ENCODE measurements at regions not wholly inside any gene's neighbourhood (a gene's known extent, or its start where the extent isn't known, plus 50 kb on each side); places are given as distances from the start of the nearest gene placed in this dataset.
"Not testable (repeated sequence)": the region's sequence is repeated elsewhere in the genome, so short reads cannot be mapped to it uniquely, and the experiment has no call there.

DNA sequence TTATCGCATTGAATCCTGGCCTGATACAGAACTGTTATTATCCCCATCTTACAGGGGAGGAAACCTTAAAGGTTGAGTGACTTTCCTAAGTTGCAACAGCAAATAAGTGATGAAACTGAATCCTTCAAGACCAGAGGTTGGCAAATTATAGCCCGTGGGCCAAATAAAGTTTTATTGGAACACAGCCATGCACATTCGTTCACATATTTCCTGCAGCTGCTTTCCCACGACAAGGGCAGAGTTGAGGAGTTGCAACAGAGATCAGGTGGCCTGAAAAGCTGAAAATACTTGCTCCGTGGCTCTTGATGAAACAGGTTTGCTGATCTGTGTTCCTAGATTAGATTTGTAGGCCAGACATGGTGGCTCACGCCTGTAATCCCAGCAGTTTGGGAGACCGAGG, 126.7 kb downstream of the PHETA1 start:
- no peaks in the 10 kb centered on the region for H3K27me3 Mint-ChIP-seq
- H3K27ac Mint-ChIP-seq = no peak overlapping the region
- peaks cover 6% of the 10 kb centered on the region for H3K9me3 Mint-ChIP-seq (ENCODE audit: low read depth)
- no peak for DNase-seq (ENCODE audit: low spot score, unreplicated experiment)
- no peak overlapping the region for H3K4me3 Mint-ChIP-seq (ENCODE audit: low read depth)
- TF ChIP-seq CTCF (IDR thresholded peaks at IDR 0.05; ENCODE audit: unreplicated experiment) = no peak
- peaks cover 30% of the 10 kb centered on the region for H3K36me3 Mint-ChIP-seq (ENCODE audit: insufficient read depth)
- H3K4me1 Mint-ChIP-seq (ENCODE audit: low read depth) = peaks cover 10% of the 10 kb centered on the region

- Mint-ChIP-seq H3K36me3 (ENCODE audit: insufficient read depth) (peaks cover 25% of the 10 kb centered on the region), H3K9me3 (ENCODE audit: low read depth) (peaks cover 6% of the 10 kb centered on the region), H3K4me3 (ENCODE audit: low read depth) (no peak overlapping the region), H3K27me3 (no peaks in the 10 kb centered on the region), H3K4me1 (ENCODE audit: low read depth) (peaks cover 10% of the 10 kb centered on the region), H3K27ac (no peak overlapping the region)
- DNase-seq (ENCODE audit: low spot score, unreplicated experiment) = no peak
- TF ChIP-seq CTCF (IDR thresholded peaks at IDR 0.05; ENCODE audit: unreplicated experiment) = no peak
These were observed 128.5 kb downstream of the PHETA1 start for GRCh38 chr12:111240374-111240773.

DNA sequence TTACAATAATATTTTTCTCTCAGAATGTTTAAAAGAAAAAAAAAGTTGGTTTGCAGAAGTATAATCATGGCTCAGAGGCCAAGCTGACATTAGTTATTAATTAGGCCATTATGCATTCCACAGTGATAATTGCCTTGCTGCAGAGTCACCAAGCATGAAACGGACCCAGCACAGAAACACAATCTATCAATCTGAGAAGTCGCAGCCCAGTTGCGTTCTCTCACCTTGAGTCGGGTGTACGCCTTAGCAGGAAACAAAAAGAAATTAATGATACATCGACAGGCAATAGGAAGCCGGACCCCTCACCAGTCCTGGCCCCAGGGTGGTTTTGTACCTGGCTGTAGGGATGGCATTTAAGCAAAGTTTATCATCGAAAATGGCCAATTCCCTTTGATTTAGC, 129.7 kb downstream of the PHETA1 start:
- Mint-ChIP-seq H3K27ac (peak overlapping the region; percentile 80), H3K36me3 (ENCODE audit: insufficient read depth) (peaks cover 19% of the 10 kb centered on the region), H3K27me3 (no peaks in the 10 kb centered on the region), H3K9me3 (ENCODE audit: low read depth) (peaks cover 3% of the 10 kb centered on the region), H3K4me1 (ENCODE audit: low read depth) (peaks cover 10% of the 10 kb centered on the region), H3K4me3 (ENCODE audit: low read depth) (no peak overlapping the region)
- no peak for DNase-seq (ENCODE audit: low spot score, unreplicated experiment)
- TF ChIP-seq CTCF (IDR thresholded peaks at IDR 0.05; ENCODE audit: unreplicated experiment) = no peak

DNA sequence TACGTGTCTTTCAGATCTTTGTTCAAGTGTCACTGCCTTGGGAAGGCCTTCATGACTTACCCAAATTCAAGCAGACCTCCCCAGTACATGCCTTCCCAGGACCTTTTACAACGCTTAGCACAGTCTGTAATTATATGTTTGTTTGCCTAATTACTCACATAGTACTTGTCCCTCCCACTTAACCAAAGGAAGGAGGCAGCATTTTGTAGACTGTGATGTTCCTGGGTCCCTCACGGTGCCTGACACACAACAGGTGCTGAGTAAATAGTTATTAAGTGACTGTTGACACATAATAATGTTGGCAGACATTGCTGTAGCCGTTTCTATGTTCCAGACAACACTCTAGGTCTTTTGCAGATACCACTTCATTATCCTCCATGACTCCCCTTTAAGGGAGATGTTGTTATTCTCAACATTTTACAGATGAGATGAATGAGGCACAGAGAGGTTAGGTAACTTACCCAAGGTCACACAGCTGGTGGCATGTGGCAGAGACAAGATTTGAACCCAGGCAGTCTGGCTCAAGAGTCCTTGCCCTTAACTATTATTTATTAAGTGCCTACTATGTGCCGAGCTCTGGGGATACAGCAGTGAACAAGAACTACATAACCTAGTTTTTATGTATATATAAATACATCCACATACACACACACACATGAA, 130.7 kb downstream of the PHETA1 start:
- H3K27me3 Mint-ChIP-seq = no peaks in the 10 kb centered on the region
- no peak overlapping the region for H3K4me3 Mint-ChIP-seq (ENCODE audit: low read depth)
- peaks cover 10% of the 10 kb centered on the region for H3K4me1 Mint-ChIP-seq (ENCODE audit: low read depth)
- DNase-seq (ENCODE audit: low spot score, unreplicated experiment) = no peak
- H3K36me3 Mint-ChIP-seq (ENCODE audit: insufficient read depth) = peaks cover 22% of the 10 kb centered on the region
- H3K9me3 Mint-ChIP-seq (ENCODE audit: low read depth) = peaks cover 3% of the 10 kb centered on the region
- H3K27ac Mint-ChIP-seq = no peak overlapping the region
- TF ChIP-seq CTCF (IDR thresholded peaks at IDR 0.05; ENCODE audit: unreplicated experiment) = no peak

DNA sequence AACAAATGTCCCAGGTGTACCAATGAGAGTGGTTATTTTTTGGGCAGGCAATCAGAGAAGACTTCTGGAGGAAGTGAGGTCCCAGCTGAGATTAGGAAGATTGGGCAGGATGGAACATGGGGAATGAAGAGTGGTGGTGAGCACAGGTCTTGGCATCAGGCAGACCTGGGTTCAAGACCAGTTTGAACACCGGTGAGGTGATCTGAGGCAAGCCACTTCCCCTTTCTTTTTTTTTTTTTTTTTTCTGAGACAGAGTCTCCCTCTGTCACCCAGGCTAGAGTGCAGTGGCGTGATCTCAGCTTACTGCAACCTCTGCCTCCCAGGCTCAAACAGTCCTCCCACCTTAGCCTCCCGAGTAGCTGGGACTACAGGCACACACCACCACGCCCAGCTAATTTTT, 134.4 kb downstream of the PHETA1 start:
- not testable (repeated sequence) for H3K4me3 Mint-ChIP-seq (ENCODE audit: low read depth); H3K4me1 Mint-ChIP-seq (ENCODE audit: low read depth); H3K27me3 Mint-ChIP-seq; DNase-seq (ENCODE audit: low spot score, unreplicated experiment); H3K9me3 Mint-ChIP-seq (ENCODE audit: low read depth); H3K27ac Mint-ChIP-seq
- H3K36me3 Mint-ChIP-seq (ENCODE audit: insufficient read depth) = peaks cover 11% of the 10 kb centered on the region

DNA sequence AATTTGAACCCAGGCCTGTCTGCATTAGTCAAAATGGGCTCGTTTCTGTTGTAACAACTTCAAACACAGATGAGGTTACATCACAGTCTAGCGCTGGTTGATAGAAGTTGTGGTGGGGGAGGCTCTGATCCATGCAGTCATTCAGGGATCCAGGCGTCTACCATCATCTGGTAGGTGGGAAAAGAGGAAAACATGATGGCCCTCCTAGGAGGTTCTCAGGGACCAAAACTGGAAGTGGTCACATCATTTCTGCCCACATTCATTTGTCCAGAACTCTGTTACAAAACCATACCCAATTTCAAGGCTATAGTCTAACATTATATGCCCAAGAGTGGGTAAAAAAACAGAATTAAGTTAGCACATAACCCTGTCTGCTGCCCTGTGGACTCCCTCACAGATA, 135.1 kb downstream of the PHETA1 start:
- H3K36me3 Mint-ChIP-seq (ENCODE audit: insufficient read depth) = peaks cover 11% of the 10 kb centered on the region

More for the DNA sequence above, 135.1 kb downstream of the PHETA1 start:
- Mint-ChIP-seq H3K27me3 (no peaks in the 10 kb centered on the region), H3K4me3 (ENCODE audit: low read depth) (no peak overlapping the region), H3K4me1 (ENCODE audit: low read depth) (peaks cover 2% of the 10 kb centered on the region), H3K27ac (no peak overlapping the region), H3K9me3 (ENCODE audit: low read depth) (no peaks in the 10 kb centered on the region)
- TF ChIP-seq CTCF (IDR thresholded peaks at IDR 0.05; ENCODE audit: unreplicated experiment) = no peak
- DNase-seq (ENCODE audit: low spot score, unreplicated experiment) = no peak

All from progenitor cell of endocrine pancreas (in vitro differentiated cells).